AG09319 (cell line): ENCODE measurements at regions not wholly inside any gene's neighbourhood (a gene's known extent, or its start where the extent isn't known, plus 50 kb on each side); places are given as distances from the start of the nearest gene placed in this dataset.
"Not testable (repeated sequence)": the region's sequence is repeated elsewhere in the genome, so short reads cannot be mapped to it uniquely, and the experiment has no call there.

Experiments
- DNase-seq: peaks from one replicate; pipeline ENCODE4 v3.0.0-alpha.2; 2010; ENCODE audit warnings: low read depth; ENCODE audit errors: extremely low read depth
- TF ChIP-seq, protein P1 (sequence below): IDR thresholded peaks from 2 replicates; pipeline ENCODE4 v1.5.1; 2011; ENCODE audit warnings: low read depth, mild to moderate bottlenecking, inconsistent platforms, low read length, moderate library complexity

DNA sequence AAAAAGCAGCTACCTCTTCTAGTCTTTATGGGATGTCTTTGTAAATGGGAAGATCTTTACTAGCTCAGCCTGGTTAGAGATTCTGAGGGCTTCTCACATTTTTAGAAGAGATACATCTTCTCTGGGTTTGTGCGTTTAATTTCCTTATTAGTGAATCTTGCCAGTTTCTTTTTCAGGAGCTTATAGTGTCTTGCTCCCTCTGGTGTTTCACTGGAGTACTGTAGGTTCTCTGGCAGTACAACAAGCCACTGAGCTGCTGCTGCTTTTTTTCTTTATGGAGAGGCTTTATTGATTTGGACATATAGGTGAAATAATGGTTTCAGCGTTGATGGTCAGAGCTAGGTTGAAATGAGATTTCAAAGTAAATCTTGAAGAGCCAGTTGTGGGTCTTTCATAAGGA is 82.9 kb downstream of the LAS1L start:
- TF ChIP-seq, protein P1, sequence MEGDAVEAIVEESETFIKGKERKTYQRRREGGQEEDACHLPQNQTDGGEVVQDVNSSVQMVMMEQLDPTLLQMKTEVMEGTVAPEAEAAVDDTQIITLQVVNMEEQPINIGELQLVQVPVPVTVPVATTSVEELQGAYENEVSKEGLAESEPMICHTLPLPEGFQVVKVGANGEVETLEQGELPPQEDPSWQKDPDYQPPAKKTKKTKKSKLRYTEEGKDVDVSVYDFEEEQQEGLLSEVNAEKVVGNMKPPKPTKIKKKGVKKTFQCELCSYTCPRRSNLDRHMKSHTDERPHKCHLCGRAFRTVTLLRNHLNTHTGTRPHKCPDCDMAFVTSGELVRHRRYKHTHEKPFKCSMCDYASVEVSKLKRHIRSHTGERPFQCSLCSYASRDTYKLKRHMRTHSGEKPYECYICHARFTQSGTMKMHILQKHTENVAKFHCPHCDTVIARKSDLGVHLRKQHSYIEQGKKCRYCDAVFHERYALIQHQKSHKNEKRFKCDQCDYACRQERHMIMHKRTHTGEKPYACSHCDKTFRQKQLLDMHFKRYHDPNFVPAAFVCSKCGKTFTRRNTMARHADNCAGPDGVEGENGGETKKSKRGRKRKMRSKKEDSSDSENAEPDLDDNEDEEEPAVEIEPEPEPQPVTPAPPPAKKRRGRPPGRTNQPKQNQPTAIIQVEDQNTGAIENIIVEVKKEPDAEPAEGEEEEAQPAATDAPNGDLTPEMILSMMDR: peak; percentile 16; the same call in 1 of the 2 replicates
- no peak for DNase-seq

DNA sequence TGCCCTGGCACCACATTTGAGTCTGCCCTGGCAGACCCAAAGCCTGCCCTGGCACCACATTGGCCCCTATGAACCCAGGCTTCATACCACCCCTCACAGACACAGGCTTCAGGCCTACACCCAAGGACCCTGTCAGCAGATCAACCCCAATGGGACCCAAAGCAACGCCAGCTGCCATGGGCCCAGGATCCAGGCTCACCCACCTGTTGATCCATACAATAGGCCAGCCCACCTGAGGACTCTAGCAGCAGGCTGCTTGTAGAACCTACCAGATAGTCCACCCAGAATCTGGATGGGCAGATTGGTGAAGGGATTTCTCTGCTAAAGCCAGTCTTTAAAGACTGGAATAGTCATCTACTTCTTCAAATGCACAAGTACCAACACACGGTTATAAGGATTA is 114.4 kb downstream of the LAS1L start:
- DNase-seq: no peak
- TF ChIP-seq, protein P1: no peak

DNA sequence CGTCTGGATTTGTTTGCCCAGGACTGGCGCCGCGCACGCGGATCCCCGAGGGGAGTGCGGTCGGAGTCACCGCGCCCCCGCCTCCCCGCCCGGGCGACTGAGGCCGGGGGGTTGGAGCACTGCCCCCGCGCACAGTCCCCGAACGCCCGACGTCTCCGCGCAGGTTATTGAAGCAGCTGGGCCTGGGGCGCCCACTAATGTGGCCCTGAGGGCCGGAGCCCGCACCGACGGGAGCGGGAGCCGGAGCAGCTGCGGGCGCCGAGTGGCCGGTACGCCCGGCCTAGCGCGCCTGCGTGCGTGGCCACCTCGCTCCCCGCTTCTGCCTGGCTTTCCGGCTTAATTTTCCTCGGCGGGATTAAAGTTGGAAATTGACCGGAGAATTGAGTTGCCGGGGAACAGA is 126.9 kb downstream of the LAS1L start:
- DNase-seq: not testable (repeated sequence)

DNA sequence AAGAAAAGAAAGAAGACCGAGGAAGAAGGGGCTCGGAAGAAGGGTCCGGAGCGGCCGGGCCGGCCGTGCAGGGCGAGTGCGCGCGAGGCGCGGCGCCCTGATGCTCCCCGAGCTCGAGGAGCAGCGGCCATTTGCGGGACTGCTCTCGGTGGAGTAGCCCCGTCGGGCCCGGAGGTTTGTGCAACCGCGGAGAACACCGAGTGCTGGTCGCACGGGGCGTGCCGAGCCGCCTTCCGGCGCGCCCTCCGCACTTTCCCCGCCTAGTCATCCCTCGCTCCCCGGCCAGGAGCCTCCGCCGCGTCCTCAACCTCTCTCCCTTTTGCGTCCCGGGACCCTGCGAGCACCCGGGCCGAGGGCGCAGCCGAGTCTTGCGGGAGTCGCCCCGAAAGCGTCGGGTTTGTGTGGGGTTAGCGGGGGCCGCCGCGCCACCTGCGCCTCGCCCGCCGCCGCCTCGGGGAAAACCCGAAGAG is 127.4 kb downstream of the LAS1L start:
- TF ChIP-seq, protein P1: no peak
- no peak for DNase-seq

GRCh38 chrX:65406532-65406931 is 128.1 kb downstream of the LAS1L start:
- TF ChIP-seq, protein P1: no peak
- DNase-seq: no peak

DNA sequence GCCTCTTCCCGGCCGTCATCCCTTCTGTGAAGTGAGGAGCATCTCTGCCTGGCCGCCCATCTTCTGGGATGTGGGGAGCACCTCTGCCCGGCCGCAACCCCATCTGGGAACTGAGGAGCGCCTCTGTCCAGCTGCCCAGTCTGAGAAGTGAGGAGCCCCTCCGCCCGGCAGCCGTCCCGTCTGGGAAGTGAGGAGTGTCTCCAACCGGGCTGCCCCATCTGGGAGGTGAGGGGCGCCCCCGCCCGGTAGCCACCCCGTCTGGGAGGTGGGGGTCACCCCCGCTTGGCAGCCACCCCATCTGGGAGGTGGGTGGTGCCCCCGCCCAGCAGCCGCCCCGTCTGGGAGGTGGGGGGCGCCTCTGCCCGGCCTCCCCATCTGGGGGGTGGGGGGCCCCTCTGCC is 142.3 kb downstream of the LAS1L start:
- TF ChIP-seq, protein P1: no peak
- no peak for DNase-seq

- not testable (repeated sequence) for DNase-seq
These were observed 145.5 kb downstream of the LAS1L start for GRCh38 chrX:65389120-65389519.
